Astrocyte (in vitro differentiated cells and primary cell): ENCODE measurements at regions not wholly inside any gene's neighbourhood (a gene's known extent, or its start where the extent isn't known, plus 50 kb on each side); places are given as distances from the start of the nearest gene placed in this dataset.

Experiments
- CTCF ChIP-seq: IDR thresholded peaks from 2 replicates; pipeline ENCODE4 v1.5.1; 2011; ENCODE audit warnings: low read depth, mild to moderate bottlenecking, inconsistent platforms, low read length, moderate library complexity; ENCODE audit not compliant: insufficient read depth
- EZH2 ChIP-seq: IDR thresholded peaks from 2 replicates; pipeline ENCODE4 v1.6.1; 2012; ENCODE audit warnings: mild to moderate bottlenecking, low read length, inconsistent platforms; ENCODE audit not compliant: insufficient read depth

DNA sequence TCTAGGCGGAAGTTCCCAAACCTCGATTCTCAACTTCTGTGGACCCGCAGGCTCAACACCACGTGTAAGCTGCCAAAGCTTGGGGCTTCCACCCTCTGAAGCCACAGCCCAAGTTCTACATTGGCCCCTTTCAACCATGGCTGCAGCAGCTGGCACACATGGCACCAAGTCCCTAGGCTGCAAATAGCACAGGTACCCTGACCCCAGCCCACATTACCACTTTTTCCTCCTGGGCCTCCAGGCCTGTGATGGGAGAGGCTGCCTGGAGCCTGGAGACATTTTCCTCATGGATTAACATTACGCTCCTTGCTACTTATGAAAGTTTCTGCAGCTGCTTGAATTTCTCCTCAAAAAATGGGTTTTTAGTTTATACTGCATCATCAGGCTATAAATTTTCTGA lies 479.5 kb downstream of the PCDH7 start:
- no peak for TF ChIP-seq CTCF
- TF ChIP-seq EZH2 = no peak
